NCI-H446 treated with DMSO at 0.1 percent for 48 hours (cell line): ENCODE measurements at regions not wholly inside any gene's neighbourhood (a gene's known extent, or its start where the extent isn't known, plus 50 kb on each side); places are given as distances from the start of the nearest gene placed in this dataset.

Experiments used
- DNase-seq: peaks from one replicate; lab custom pipeline; 2025; lab: John Stamatoyannopoulos, UW

DNA sequence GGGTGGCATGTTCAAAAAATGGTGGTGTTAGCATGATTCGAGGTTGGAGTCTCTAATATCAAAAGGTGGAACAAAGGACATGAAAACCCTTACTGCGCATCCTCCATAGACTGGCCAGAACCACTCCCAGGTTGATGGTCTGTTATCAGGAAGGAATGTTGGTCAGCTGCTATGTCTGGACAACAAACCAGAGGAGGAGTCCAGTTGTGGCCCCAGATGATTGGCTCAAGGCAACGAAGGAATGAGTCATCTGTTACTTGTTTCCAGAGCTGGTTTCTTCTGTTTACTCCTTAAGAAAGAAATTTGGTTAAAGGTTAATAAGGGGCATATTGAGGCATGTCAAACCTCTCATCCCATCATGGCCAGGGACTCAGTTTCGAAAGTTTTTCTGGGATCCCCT, 56.8 kb upstream of the GRIA4 start:
- no peak for DNase-seq

DNA sequence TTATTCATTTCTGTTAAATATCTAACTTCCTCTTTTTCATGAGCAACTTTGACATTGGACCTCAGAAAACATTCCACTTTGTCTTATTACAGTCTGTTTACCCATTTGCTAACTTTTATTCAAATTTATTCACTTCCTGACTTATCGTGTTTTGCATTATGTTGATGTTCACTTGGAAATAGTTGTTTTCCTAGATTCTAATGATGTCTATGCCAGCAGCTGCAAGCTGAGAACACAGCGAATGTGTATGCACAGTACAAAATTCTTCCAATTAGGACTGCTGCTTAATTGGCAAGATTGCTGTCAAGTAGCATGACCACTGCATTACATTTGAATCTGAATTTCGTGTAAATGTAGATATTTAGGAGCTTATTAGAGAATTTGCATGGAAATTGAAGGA, 61.5 kb upstream of the GRIA4 start:
- DNase-seq, result no peak

DNA sequence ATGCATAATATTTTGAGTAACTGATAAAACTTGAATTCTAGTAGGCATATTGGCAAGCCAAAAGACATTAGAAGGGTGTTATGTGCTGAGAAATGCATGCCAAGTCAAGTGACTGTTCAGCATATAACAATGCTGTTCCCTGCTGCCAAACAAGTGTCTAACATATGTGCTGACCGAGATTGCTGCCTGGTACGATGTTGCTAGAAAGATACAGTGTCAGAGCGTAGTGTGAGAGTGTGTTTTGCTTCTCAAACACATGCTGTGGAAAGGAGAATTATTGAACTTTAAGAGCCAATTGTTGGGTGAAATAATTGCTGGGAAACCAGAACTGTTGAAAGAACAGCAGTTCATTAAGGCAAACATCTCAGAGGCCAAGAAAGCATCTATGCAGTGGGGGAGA, 71.3 kb upstream of the GRIA4 start:
- DNase-seq, result peak; percentile 51

DNA sequence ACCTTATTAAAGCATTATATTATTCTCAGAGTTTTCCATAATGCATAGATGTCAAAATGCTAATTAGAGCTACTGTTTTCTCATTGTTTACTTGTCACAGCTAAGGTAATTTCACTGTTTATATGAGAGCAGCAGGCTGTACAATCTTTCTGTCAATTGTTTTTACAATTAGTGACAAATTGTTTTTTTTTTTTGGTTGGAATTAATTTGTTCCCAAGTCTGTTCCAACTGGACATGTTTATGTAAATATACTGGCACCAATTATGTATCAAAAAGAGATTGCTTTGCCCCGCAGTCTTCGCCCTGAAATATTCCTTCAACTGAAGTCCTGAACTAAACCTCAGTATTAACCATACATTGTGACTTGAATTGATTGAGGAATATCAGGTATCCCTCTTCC, 72.3 kb upstream of the GRIA4 start:
- DNase-seq, result no peak

DNA sequence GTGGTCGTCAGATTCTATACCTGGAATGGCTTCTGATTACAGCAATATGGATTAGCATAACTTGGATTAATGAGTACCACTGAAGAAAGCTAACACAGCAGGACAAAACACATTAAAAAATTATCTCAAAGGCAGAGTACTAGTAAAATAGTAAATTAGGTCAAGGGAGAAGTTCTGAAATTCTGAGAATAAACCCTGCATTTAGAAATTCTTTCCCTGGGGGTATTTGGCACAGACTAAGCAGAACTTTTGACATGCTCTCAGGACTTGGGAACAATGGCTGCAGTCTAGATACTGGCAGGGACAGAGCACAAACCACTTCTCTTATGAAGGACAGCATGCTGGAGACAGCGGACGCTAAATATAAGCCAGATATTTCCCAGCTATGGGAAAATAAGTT, 85.6 kb upstream of the GRIA4 start:
- DNase-seq, result no peak

DNA sequence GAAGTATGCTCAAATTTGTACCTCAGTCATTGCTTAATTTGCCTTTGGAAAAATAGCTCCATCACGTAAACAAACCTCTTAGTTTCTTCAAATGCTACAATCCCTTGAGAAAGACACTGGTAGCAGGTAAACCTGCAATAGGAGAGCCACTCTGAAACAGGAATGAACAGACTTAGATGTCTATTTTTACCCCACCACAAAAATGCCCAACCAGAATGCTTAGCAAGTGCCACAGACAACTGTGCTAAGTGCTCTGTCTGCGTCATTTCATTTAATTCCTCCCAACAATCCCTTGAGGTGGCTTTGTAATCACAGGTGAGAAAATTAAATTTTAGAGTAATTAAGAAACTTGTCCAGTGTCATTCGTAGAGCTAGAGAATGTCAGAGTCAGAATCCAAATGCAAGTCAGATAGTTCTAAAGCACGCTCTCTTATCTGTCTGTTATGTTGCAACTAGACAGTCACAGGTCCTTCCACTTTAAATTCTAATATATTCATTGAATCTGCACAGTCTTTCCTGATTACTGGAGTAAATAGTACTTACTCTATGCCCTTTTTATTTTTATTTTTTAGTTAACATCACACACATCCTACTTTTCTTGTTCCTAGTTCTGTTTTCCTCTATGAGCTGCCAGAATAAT, 89.0 kb upstream of the GRIA4 start:
- DNase-seq, result no peak

DNA sequence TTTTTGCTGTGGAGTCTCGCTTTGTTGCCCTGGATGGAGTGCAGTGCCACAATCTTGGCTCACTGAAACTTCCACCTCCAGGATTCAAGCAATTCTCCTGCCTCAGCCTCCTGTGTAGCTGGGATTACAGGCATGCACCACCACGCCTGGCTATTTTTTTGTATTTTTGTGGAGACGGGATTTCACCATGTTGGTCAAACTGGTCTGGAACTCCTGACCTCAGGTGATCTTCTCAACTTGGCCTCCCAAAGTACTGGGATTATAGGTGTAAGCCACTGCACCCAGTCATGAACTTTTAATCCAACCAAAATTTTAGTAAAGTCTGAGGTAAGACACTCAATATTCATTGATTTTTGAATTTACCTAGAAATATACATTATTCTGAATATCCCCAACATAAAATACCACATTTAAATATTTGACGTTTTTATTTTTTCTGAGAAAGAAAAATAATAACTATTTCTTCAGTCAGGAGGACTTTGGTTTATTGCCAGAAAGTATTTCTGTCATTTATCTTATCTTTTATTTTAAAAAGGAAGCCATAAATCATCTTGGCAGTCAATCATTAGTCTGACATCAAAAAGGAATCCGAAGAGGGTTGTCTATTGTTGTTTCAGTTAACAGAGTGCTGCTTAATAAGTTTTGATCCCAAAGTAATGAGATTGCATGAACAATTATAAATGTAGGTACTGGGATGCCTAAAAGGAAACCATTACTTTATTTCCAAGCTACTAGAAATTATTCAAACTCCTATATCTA, 102.2 kb upstream of the GRIA4 start:
- no peak for DNase-seq

DNA sequence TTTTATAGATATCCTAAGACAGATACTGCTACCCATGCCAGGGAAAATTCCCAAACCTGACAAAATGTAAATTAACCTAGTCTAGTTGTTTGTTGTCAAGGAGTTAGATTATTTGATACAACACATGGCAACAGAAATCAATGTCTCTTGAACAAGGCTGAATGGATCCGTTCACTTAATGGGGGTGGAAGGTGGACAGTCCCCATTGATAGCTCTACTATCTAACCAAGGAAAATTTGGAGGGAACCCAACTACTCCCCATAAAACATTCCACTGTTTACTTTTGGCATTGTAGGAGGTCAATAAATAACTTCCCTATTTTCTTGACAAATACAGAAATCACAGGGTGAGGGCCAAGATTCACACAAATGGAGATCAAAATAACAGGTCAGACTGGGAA, 117.9 kb upstream of the GRIA4 start:
- no peak for DNase-seq

DNA sequence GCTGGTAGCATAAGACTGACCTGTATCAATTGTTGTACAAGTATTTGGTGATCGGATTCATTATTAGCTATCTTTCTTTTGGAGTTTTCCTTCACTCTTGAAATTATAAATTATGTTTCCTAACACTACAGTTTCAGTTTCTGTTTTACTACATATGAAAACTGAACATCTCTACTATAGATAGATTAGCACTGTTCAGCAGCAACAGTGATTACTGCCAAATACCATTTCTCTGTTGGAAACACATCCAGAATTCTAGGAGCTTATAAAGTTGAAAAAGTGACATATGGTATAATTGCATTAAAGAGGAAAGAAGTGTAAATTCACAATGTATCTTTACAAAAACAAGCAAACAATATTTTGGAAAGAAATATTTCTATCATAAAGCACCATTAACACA, 118.5 kb upstream of the GRIA4 start:
- peak; percentile 7 for DNase-seq

DNA sequence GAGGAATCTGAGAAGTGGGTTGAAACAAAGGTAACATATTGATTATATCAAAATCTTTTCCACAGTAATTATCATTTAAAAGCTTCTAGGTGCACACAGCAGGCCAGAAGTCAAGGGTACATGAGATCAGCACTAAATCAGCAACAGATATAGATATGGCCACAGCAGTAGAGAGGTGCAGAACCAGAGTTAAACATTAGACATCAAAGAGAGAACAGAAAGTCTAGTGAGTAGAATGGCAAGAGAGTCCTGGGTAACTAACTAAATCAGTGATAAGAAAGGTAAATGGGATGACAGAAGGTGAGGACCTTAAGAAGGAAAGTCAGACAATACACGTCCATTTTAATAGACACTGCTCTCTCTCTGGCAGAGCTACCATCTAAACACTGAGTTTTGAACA, 119.5 kb upstream of the GRIA4 start:
- no peak for DNase-seq

DNA sequence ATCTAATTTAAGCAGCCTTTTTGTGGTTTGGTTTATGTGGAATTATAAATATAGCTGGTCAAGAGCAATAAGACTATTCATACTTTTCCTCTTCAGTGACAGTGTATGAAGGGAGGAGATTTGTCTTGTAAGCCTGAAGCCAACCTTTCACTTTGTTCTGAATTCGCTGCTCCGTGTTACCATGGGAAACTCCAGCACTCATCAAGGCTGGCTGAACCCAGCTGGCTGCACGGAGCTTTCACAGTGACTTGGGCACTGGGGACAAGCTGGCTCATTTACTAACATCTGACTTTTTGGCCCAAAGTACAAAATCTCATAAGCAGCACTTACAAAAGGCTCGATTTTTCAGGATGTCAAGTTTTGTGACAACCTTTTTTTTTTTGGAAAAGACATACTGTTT, 120.4 kb upstream of the GRIA4 start:
- peak; percentile 79 for DNase-seq

DNA sequence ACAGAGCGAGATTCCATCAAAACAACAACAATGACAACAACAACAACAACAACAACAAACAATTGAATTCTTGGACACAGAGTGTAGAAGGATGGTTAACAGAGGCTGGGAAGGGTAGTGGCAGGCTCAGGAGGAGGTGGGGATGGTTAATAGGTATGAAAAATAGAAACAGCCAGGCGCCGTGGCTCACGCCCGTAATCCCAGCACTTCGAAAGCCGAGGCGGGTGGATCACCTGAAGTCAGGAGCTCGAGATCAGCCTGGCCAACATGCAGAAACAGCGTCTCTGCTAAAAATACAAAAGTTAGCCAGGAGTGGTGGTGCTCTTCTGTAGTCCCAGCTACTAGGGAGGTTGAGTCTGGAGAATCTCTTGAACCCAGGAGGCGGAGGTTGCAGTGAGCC, 122.9 kb upstream of the GRIA4 start:
- DNase-seq, result no peak

DNA sequence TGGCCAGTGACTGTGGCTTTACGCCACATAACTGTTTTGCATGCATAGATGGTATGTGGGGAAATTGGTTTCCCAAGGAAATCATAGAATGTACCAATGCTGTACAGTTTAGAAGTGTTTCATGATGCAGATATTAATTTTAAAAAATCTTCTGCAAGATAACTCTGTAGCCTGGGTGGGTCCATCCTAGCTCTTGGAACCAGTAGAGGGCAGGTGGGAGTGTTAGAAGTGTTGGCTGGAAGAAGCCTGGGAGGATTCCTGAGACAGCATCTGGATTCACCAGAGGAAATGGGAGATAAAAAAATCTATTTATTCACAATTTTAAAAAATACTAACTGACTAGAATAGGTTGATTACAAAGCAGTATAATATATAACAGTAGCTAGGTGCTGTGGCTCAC, 139.9 kb upstream of the GRIA4 start:
- DNase-seq, result no peak

DNA sequence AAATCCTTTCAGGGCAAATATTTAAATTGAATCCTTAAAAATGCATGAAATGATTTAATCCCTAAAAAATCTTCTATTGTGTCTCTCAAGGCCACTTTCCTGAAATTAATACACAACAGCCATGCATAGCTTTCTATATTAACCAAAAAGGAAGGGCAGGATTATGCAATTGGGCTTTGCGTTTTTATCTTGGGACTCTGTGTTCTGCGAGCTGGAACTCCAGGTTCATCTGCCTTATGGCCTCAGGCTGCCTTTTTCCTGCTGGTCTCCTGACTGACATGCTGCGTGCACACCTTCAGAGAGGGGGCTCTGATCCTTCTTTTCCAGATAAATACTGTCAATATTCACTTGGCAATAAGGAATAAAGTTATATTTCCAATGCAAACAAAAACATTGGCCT, 141.7 kb upstream of the GRIA4 start:
- DNase-seq, result no peak

DNA sequence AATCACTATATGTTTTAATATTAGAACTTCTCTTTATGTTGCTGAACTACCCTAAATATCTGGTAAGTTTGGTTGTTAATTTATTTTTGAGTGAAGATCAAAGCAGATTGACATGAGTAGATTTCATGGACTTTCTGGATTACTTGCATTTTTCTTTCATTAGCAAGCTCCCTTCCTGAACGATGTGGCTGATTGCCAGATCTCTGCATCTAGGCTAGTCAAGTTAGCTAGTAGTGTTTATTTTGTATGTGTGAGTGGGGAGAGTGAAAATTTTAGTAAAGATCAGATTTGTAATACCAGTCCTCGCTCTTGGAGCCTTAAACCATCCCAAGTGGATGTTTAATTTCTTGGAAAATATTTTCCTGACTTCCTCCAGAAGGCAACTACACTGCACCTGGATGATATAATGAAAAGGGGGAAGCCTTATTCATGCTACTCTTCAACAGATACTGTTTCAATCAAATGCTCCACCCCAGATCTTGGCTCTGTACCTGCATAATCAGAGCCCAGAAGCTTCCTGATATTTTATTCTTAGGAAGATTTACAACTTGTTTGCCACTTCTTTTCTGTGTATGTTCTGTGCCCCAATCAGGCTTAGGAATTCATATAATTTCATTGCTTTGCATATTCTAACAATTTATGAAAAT, 143.2 kb upstream of the GRIA4 start:
- DNase-seq, result peak; percentile 20

DNA sequence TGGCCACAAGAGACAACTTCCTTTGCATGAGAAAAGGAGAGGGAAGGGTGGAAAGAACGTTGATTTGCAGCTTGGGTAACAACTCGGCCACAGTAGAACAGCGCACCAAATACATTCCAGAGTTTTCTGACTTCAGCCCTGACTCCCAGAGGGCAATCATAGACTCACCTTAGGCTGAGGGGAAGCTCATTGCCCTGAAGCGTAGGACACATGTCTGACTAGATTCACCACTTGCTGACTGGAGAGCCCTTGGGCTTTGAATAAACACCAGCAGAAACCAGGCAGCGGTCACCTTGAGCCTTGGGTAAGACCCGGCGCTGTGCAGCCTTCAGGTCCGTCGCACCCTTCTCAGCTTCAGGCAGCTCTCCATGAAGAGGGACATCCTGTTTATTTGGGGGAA, 151.8 kb upstream of the GRIA4 start:
- DNase-seq, result no peak

DNA sequence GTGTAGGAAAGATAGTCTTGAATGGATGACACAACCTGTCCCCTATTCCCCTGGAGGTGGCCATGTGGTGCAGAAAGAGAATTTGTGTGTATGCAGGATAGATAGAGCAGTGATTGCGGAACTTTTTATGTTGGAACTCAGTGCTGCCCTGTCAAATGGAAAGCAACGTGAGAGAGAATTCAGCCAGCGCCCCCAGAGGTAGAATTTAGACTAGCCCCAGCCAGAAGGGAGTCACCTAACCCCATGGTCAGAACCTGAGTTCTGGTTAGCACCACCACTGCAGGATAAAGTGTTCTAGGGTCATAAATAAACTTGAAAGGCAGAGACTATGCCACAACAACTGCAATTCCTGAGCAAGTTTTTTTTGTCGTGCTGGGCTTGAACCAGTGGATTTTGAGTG, 152.9 kb upstream of the GRIA4 start:
- DNase-seq, result no peak

DNA sequence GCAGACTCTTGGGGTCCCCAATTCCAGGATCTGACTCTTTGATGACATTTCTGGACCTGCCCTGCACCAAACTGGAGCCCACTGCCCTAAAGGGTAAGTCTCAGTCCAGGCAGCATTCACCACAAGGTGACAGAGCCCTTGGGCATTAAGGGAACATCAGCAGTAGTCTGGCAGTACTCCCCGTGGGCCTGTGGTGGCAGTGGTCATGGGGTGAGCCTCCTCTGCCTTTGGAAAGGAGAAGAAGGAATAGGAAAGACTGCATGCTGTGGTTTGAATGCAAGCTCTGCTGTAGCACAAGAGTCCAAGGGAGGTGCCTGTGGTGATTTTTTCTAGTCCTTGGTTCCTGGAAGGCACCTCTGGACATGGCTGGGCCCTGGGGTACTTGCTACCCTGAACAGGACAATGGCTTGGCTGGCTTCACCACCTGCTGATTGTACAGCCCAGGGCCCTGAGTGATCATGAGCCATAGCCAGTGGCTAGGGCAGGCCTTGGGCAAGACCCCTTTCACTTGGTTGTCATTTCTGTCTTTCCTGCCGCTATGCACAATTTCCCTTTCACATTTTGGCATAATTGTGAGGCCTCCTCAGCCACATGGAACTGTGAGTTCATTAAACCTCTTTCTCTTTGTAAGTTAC, 160.7 kb upstream of the GRIA4 start:
- DNase-seq, result no peak

DNA sequence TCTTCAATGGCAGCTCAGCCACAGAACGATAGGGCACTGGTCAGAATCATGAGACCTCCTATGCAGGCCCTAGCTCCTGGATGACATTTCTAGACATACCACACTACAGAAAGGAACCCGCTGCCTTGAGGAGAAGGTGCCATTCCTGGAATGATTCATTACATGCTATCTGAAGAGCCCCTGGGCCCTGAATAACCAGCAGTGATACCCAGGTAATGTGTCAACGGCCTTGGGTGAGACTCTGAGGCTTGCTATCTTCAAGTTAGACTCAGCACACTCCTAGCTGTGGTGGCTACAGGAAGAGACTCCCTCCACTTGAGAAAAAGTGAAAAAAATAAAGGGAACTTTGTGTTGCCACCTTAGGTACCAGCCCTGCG, 161.2 kb upstream of the GRIA4 start:
- no peak for DNase-seq

DNA sequence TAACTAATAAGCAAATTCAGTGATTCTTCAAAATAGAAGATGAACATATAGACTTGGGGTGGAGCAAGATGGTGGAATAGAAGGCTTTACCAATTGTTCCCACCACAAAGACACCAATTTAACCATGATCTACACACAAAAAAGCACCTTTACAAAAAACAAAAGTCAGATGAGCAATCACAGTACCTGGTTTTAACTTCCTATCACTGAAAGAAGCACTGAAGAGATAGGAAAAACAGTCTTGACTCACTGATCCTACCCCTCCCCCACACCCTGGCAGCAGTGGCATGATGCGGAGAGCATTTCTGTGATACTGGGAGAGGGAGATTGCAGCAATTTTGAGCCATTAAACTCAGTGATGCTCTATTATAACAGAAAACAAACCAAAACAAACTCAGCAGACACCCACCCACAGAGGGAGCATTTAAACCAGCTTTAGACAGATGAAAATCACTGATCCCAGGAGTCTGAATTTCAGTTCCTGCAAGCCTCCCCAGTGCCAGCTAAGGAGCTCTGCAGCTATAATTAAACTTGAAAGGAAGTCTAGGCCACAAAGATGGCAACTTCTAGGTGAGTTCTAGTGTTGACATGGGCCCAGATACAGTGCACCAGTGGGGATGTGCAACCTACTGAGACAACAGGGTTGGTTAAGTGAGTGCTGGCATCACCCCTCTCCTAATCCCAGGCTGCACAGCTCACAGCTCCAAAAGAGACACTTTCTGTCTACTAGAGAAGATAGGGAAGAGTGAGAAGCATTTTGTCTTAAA, 161.8 kb upstream of the GRIA4 start:
- no peak for DNase-seq

DNA sequence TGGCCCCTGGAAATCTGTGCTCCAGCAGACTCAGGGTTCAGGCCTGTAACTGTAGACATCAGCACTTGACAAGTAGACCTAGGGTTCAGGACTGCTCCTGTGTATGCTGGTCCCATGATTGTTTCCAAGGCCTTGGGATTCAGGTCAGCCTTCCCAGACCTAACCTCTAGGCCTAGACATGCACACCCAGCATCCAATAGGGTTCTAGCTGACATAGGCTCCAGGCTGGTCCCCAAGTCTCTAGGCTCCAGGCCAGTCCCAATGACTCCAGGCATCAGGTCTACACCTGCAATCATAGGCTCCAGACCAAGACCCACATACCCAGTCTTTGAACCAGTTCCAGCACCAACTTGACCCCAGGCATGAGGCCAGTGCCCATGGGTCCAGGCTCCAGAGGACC, 166.2 kb upstream of the GRIA4 start:
- DNase-seq, result no peak

DNA sequence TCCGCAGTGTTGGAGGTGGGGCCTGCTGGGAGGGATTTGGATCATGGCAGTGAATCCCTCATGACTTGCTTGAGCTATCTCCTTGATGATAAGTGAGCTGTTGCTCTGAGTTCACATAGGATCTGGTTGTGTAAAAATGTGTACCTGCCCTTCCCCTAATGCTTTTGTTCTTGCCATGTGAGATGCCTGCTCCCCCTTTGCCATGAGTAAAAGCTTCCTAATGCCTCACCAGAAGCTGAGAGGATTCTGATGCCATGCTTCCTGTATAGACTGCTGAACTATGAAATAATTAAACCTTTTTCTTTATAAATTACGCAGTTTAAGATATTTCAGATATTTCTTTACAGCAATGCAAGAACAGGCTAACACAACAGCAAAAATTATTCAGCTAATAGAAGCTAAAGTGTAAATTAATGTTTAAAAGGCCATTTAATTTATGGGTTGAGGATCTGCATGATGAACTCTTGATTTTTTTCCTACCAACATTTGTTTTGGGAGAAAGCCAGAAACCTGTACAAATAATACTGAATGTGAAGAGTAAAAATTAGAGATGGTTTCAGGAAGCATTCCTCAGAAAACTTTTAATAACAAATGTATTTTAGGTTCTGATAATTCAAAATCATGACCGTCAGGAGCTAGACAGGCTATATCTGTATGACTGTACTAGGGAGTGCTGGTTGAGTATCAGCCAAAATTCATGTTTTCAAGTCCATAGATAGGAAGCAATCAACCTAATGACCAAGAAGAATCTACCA, 177.5 kb upstream of the GRIA4 start:
- no peak for DNase-seq
